Activated effector memory CD4-positive, alpha-beta T cell treated with anti-CD3 and anti-CD28 coated beads, Interleukin-2, amount 50 U/mL, for 16 hours (primary cell): ENCODE measurements at regions not wholly inside any gene's neighbourhood (a gene's known extent, or its start where the extent isn't known, plus 50 kb on each side); places are given as distances from the start of the nearest gene placed in this dataset.
"Not testable (repeated sequence)": the region's sequence is repeated elsewhere in the genome, so short reads cannot be mapped to it uniquely, and the experiment has no call there.

Experiments
- DNase-seq: peaks from one replicate; pipeline ENCODE4 v3.0.0-alpha.2; 2020

DNA sequence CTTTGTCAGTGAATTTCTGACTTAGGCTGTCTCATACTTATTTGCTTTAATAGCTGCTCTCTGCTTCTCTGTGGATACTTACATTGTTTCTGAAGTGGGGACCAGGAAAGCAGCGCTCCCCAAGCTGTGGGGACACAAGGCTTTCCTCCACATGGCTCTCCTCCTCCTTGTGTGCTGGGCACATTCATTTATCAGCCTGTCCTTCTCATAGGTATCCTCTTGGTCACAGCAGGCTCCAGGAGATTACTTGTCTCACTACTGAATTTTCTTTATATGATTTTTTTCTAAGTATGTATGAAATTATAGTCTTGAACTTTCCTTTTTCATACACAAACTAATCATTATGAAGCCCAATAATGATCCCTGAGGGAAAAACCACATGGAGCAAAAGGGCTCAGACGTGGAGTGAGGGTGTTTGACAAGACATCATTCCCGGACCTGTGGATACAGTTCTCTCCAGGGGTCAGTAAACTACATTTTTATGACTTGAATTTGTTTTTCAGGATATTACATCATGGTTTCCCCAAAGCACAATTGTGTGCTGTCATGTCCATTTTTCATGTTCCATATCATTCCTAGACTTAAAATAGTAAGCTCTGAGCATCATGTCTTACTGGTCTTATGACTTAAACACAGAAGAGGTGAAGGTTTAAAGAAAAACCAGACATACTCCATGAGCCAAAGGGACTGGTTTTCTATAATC, 234.5 kb downstream of the PCSK1 start:
- DNase-seq = no peak

DNA sequence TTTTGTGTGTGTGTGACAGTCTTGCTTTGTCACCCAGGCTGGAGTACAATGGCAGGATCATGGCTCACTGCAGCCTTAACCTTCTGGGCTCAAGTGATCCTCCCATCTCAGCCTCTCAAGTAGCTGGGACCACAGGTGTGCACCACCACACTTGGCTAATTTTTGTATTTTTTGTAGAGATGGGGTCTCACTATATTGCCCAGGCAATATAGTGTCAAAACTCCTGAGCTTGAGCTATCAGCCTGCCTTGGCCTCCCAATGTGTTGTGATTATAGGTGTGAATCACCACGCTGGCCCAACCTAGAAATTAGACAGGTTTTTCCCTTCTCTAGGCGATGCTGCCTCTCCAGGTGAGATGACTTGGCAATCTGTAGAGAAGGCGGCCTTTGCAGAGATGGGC, 235.3 kb downstream of the PCSK1 start:
- not testable (repeated sequence) for DNase-seq

DNA sequence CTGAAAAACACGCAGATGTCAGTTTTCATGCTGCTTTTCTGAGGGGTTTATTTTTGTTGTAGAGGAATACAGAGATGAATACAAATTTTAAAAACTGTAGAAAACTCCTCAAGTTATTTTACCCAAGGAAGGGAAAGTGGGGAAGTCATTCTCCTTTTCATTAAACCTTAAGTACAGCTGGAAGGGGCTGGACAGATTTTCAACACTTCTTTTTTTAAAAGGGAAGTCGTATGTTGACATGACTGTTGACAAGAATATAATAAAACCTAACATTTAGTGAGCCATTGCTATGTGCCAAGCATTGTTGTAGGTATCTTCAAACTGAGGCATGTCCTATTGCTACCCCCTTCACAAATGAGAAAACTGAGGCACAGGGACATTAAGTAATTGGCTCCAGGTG, 235.7 kb upstream of the ELL2 start:
- no peak for DNase-seq

DNA sequence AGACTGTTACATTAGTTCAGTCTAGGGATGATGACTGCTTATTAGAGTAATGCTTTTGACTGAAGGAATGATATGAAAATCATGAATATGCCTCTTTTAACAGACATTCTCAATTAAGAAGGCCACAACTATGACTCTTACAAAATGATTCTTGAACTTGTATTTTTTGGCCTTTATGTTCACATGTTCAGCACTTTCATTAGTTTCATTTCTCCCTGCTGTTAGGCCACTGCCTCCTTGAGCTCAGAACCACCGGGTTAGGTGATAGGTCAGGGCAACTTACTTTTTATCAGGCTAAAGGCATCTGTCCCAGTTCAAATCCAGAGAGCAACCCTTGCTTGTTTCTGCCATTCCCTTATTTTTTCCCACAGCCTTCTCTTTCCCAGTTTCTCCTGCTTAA, 235.2 kb upstream of the ELL2 start:
- no peak for DNase-seq

DNA sequence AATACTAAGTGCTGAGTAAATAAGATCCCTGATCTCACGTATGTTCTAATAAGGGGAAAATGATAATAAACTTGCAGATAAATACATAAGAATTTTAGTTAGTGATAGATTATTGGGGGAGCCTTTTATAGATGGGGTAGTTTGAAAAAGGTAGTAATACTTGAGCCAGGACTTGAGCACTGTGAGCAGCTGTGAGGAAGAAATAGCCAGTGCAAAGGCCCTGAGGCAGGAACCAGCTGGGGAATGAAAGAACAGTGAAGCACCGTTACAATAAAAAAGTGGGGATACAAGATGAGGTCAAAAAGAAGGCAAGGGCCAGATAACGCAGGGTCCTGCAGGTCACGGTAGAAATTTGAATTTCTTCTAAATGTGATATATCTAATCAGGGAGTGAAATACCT, 234.8 kb upstream of the ELL2 start:
- DNase-seq = no peak

DNA sequence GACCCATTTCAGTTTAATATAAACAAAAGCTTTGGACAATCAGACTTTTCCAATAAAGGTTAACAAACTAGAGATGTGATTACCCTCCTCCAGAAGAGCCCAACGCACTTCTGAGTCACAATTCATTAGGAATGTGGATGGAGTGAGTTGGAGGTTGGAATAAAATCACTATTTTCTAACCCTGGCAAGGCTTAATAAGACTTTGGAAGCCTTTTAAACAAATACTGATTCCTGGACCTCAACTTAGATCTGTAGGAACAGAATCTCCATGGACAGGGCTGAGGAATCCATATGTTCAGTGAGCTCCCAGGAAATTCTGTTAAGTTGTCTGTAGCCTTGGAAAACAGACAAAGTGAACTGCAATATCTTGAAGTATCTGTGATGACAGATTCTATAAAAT, 233.5 kb upstream of the ELL2 start:
- DNase-seq = no peak

DNA sequence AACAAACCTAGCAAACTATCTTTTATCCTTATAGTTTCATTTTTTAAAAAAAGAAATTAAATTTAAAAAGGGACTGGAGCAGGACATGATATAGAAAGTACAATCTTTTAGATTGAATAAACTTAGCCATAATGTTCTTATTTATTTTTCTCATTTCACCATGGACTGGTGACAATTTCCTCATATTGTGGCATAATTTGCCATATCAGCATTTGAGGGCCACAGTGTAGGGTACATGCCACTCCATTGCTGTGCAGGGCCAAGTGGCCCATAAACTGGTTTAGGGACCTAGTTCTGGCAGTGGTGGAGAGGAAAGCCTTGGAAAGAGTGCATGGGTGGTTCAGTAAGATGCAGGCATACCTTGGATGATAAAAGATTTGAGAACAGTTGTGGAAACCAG, 232.9 kb upstream of the ELL2 start:
- DNase-seq = no peak

DNA sequence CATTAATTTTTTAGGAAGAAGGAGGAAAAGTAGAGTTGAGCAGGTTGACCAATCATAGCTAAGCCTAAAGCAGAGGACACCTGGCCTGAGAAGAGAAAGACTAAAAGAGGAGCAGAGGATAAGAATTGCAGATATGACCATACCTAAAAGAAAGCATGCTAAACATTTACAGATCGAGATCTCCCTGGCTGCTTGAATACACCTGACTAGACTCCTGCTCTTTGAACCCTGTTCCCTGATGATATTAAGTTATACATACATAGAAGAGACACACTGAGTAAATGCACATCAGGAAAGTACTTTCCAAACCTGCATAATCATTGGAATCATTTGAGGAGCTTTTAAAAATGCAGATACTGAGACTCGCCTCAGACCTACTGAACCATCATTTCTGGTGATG, 232.3 kb upstream of the ELL2 start:
- DNase-seq = no peak

DNA sequence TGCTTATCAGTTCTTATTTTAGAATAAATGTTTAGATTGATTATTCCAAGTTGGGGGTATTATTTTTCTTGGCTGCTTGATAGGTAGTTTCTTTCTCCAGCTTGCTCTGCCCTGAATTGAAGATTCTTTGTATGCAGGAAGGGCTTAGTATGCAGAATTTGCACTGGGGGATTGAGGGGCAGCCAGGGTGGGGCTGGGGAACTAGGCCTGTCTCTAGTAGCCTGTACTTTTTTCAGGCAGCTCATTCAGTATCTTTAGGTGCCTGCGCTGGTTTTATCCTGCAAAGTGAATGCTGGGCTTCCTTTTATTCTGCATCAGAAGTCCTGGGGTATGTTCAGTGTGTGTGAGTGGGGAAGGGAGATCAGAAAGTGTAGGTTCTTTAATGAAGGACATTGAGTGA, 228.3 kb upstream of the ELL2 start:
- no peak for DNase-seq

DNA sequence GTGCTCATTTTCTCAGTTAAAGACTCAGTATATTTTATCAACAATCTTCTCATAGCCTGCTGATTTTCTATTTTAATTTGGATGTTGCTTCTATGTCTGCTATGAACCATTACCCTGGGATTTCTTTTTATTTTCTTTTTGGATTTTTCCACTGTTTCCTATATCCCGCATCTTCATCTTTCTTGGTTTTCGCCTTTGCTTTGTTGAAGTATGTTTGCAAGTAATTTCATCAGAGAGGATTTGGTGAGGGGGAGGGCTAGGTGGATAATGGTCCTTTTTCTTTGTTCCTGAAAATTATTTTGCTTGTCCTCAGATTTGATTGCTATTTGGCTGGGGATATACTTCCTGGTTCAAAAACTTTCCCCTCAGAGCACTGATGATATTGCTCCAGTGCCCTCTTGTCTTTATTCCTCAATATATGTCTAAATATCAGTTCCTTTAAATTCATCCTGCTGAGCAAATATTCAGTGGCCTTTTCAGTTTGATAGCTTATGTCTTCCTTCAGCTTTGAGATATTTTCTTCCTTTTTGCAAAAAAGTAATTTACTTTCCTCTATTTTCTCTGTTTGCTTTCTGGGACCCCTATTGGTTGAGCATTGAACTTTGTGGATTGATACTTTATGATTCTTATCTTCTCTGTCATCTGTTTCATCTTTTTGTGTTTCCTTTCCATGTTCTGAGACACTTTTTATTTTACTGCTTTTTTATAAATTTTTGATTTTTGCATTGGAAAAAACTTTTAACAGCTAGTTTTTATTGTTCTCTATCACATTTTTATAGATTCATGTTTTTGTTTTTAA, 227.6 kb upstream of the ELL2 start:
- no peak for DNase-seq

DNA sequence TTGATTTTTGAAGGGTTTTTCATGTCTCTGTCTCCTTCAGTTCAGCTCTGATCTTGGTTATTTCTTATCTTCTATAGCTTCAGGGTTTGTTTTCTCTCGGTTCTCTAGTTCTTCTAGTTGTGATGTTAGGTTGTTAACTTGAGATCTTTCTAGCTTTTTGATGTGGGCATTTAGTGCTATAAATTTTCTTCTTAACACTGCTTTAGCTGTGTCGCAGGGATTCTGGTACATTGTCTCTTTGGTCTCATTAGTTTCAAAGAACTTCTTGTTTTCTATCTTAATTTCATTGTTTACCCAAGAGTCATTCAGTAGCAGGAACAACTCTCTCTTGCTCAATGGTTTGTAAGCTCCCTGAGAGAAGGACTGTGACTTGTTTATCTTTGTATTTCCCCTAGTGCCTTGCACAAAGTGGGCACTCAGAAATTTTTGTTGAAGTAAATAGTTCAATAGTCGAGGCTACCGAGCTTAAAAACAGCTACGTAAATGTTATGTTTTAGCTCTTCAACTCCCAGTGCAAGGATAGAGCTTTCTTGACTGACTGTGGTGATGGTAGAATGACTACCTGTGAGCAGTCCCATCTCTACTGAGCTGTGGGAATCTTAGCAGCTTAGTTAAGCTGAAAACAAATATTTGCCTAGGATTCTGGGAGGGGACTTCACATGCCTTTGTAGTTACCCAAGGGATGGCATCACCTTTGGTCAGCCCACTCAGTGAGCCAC, 225.8 kb upstream of the ELL2 start:
- DNase-seq = no peak

DNA sequence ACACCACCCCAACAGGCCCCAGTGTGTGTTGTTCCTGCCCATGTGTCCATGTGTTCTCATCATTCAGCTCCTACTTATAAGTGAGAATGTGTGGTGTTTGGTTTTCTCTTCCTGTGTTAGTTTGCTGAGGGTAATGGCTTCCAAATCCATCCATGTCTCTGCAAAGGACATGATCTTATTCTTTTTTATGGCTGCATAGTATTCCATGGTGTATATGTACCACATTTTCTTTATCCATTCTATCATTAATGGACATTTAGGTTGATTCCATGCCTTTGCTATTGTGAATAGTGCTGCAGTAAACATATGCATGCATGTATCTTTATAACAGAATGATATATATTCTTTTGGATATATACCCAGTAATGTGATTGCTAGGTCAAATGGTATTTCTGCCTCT, 222.9 kb upstream of the ELL2 start:
- DNase-seq = not testable (repeated sequence)

DNA sequence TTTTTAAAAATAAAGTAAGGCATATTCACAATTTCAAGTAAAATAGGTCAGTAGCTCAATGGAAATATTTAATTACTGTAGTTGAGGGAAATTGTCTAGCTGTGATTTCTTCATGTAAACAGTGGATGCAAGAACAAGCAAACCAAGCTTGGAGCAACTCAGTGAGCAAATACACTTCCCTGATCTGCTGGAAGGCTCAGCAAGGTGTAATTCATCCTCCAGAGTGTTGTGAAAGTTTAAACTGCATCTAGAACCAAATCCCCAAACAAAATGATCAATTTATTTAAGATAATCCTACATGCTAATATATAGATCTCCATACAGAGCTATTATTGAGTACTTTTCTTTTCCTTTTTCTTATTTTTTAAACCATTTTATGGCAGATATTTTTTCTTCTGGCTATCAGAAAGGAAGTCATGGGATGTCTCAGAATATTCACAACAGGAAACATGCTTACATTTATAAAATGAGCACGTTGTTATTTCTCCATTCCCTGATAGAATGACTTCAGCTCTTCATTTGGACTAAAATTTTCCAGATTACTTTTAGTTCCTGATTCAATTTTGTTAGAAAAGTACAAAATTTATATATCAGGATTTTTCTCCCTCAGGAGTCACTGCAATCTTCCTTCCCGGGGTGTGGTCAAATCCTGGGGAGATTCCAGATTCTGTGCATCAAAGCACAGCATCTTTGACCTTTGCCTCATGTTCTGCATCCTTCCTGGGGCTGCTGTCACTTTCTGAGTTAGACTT, 219.2 kb upstream of the ELL2 start:
- no peak for DNase-seq

DNA sequence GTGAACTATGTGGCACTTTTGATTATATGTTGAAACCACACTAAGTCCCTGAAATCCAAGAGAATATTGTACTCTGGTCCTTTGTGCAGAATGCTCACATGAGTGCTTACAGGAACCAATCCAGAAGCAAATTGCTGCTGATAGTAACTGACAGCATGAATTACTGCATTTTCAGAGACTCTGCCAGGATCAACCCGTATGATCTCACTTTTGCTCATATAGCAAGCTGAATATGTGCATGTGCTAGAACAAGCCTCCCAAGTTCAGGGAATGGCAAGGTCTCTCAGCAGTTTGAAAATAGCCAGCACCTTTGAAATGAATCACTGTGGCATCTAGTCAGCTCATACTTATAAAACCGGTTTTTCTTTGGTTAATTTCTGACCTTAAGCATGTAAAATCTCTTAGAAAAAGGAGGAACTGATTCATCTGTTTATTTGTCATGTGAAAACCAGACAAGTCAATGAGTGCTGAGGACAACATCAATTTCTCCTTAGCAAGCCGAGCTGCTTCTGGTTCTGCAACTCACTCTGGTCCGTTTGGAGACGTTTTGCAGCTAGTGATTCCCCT, 215.7 kb upstream of the ELL2 start:
- no peak for DNase-seq

DNA sequence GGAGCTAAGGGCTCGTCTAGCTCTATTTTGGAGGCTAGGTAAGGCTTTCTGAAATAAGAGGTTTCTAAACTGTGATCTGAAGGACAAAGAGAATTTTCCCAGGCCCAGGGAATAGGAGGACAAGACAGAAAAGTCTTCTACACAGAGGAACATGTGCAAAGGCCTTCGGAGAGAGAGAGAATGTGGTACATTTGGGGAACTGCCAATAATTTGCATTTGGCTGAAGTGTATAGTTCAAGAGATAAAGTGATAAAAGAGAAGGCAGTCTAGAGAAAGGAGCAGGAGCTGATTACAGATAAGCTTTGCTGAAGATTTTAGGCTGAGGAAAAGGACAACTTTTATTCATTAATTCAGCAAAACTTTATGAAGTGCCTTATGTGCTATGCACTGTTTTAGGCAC, 214.4 kb upstream of the ELL2 start:
- DNase-seq = no peak

DNA sequence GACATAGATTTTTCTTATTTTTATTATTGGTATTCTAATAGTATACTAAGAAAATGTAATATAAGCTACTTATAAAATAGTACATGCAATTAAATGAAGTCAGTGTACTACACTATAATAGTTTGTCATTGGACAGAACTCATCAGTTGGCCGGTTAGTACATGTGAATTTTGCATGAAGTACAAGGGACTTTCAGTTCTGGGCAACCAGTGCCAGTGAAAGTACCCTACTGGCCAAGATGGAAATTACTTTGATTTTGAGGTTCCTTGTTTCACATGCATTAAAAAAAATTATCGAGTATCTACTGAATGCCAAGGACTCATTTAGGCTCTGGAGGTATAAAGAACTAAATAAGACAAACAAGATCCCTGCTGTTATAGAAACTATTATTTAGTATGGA, 213.4 kb upstream of the ELL2 start:
- DNase-seq = no peak

DNA sequence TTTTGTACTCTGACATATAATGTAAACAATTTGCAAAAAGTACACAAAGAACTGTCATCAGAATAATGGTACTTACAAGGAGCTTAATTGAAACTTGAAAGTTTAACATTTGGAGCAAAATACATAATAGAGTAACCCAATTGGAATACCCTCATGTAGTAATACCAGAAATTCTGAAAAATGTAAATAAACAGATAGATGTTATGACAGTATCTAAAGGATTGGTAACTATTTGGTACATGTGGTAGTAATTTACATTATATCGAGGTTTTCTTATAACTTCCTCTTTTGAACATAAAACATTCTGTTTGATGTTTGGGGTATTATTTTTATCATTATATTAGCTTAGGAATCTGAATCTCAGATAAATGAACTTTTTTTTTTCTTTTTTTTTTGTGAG, 211.7 kb upstream of the ELL2 start:
- DNase-seq = no peak

DNA sequence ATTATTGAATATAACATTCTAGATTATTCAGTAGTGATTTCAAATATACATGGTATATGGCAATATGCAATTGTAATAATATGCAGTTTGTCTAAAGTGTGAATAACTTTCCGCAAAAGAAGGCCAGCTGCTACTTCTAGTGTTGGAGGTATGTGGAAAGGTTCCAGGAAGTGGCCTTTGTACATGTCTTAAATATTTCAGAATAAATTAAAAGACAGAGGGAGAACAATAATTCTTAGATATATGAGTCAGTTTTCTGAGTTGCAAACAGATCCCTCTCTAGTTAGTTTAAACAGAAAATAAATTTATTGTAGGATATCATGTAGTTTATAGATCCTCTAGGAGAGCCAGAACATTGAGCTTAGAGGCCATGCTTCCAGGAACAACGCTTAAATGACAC, 210.8 kb upstream of the ELL2 start:
- DNase-seq = no peak

DNA sequence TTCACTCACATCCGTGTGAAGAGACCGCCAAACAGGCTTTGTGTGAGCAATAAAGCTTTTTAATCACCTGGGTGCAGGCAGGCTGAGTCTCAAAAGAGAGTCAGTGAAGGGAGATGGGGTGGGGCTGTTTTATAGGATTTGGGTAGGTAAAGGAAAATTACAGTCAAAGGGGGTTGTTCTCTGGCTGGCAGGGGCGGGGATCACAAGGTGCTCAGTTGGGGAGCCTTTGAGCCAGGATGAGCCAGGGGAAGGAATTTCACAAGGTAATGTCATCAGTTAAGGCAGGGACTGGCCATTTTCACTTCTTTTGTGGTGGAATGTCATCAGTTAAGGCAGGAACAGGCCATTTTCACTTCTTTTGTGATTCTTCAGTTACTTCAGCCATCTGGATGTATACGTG, 210.3 kb upstream of the ELL2 start:
- DNase-seq = not testable (repeated sequence)

DNA sequence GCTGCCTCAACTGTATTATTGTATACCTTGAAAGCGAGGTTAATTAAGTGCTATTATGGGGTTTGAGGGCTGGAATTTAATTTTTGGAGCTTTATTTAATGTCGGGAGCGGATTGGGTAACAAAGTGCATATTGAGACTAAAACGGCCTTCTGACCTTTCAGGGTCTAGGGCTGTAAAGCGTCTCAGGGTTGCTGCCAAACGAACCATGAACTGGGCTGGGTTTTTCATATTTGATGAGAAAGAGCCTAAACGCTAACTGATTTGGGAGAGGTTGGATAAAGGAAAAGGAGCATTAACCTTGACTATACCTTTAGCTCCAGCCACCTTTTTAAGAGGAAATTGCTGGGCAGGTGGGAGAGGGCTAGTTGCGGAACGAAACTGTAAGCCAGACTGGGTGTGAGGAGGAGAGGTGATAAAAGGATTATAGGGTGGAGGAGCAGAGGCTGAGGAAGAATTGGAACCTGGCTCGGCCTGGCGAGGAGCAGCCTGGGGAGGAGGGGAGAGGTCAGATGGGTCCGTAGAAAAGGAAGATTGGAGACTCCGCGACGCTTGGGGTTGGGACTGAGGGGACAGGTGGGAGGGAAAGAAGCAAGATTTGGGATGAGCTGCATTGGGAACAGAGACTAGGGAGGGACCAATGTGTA, 209.0 kb upstream of the ELL2 start:
- DNase-seq = not testable (repeated sequence)

DNA sequence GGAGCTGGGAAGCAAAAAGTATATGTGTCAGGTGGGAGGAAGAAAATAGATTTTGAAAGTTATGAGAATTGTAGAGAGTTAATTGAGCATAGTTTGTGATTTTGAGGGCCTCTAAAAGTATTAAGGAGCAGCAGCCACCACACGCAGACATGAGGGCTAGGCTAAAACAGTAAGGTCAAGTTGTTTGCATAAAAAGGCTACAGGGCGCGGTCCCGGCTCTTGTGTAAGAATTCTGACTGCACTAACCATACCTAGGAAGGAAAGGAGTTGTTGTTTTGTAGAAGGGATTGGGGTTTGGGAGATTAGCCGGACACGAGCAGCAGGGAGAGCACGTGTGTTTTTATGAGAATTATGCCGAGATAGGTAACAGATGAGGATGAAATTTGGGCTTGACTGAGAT, 207.2 kb upstream of the ELL2 start:
- not testable (repeated sequence) for DNase-seq

DNA sequence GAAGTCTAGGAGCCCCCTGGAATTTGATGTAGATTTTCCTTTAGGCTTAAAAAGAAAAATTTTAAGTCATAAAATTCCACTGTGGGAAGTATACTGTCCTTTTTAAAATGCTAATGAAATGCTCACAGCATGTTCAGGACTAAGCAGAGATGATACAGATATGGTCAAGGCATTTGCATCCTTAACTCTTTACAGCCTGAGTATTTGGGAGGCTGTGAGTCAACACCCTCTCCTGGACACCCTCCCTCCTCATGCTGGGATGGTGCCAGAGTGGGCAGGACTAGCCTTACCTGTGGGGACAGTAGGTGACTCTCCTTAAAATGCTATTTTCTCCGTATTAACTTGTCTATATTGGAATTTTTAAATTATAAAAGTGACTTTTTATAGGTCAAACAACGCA, 197.4 kb upstream of the ELL2 start:
- no peak for DNase-seq
